ENCODE measurements at regions not wholly inside any gene's neighbourhood (a gene's known extent, or its start where the extent isn't known, plus 50 kb on each side); places are given as distances from the start of the nearest gene placed in this dataset.

- Histone ChIP-seq H3K9me3 (ENCODE audit: severe bottlenecking) (no peaks in the 10 kb centered on the region), H3K4me1 (ENCODE audit: insufficient read depth, poor library complexity, severe bottlenecking) (no peaks in the 10 kb centered on the region), H3K4me3 (ENCODE audit: severe bottlenecking) (no peak overlapping the region), H3K27ac (ENCODE audit: poor library complexity, severe bottlenecking) (no peak overlapping the region), H3K27me3 (ENCODE audit: insufficient read depth, poor library complexity, severe bottlenecking) (no peaks in the 10 kb centered on the region), H3K36me3 (ENCODE audit: low read depth) (no peaks in the 10 kb centered on the region)
- ATAC-seq (ENCODE audit: low read depth), result no peak
- TF ChIP-seq CTCF (IDR thresholded peaks at IDR 0.05; ENCODE audit: poor library complexity, severe bottlenecking), result no peak
- no peak for DNase-seq (ENCODE audit: low spot score)
Measured at GRCh38 chr6:81572020-81572419, 180.5 kb downstream of the TENT5A start.

DNA sequence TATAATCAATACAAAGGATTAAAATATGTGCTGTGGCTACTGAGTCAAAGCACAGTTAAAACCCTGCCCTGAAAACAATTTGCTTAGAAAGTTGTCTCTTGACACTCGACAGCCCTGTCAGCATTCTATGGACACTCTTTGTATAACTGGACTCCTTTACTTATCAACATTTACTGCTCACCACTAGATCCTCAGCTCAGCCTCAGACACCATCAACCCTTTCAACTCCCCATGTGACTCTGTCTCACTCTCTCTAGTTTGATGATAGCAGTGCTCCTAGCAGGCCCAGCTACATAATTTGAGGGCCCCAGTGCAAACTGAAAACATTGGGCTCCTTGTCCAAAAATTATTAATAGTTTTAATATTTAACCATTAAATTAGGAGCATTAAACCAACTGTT, 181.8 kb downstream of the TENT5A start:
- Histone ChIP-seq H3K4me1 (ENCODE audit: insufficient read depth, poor library complexity, severe bottlenecking) (no peaks in the 10 kb centered on the region), H3K36me3 (ENCODE audit: low read depth) (no peaks in the 10 kb centered on the region), H3K27ac (ENCODE audit: poor library complexity, severe bottlenecking) (no peak overlapping the region), H3K9me3 (ENCODE audit: severe bottlenecking) (no peaks in the 10 kb centered on the region), H3K27me3 (ENCODE audit: insufficient read depth, poor library complexity, severe bottlenecking) (no peaks in the 10 kb centered on the region), H3K4me3 (ENCODE audit: severe bottlenecking) (no peak overlapping the region)
- no peak for TF ChIP-seq CTCF (IDR thresholded peaks at IDR 0.05; ENCODE audit: poor library complexity, severe bottlenecking)
- ATAC-seq (ENCODE audit: low read depth) (no peak), DNase-seq (ENCODE audit: low spot score) (no peak)

DNA sequence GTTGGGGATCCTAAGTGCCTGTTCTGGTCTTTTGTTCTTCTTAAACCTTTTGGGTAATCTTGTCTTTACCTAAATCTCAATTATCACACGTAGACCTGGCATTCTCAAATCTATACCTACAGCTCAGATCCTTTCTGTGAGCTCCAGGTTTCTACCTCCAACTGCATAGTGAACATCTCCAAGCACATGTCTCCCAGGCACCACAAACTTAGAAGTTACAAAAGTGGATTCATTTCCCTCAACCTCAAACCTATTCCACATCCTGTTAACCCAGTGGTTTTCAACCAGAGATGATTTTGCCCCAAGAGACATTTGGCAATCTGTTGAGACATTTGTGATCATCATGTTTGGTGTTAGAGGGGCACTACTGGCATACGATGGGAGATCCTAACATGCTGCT, 183.5 kb downstream of the TENT5A start:
- no peaks in the 10 kb centered on the region for H3K9me3 ChIP-seq (ENCODE audit: severe bottlenecking)
- DNase-seq (ENCODE audit: low spot score) (no peak), ATAC-seq (ENCODE audit: low read depth) (no peak)
- no peak overlapping the region for H3K4me3 ChIP-seq (ENCODE audit: severe bottlenecking)
- H3K27ac ChIP-seq (ENCODE audit: poor library complexity, severe bottlenecking), result no peak overlapping the region
- TF ChIP-seq CTCF (IDR thresholded peaks at IDR 0.05; ENCODE audit: poor library complexity, severe bottlenecking), result no peak
- H3K4me1 ChIP-seq (ENCODE audit: insufficient read depth, poor library complexity, severe bottlenecking), result no peaks in the 10 kb centered on the region
- no peaks in the 10 kb centered on the region for H3K27me3 ChIP-seq (ENCODE audit: insufficient read depth, poor library complexity, severe bottlenecking)
- H3K36me3 ChIP-seq (ENCODE audit: low read depth), result no peaks in the 10 kb centered on the region

DNA sequence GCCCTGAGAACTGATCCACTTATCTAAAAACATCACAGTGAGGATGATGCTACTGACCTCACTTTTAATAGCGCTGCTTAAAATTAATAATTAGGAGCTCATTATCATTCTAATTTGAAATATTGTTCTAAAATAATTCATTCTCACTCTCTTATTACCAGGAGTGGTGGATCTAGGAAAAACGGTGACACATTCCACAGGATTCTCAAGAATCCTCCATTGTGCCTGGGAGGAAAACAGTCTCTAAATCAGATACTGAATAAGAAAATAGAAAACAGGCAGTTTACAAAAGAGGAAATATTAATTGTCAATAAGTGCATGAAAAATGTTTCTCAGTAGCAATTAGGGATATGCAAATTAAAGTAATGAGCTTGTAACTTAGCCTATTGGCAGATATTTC, 187.4 kb downstream of the TENT5A start:
- ATAC-seq (ENCODE audit: low read depth) (no peak), DNase-seq (ENCODE audit: low spot score) (no peak)
- no peak for TF ChIP-seq CTCF (IDR thresholded peaks at IDR 0.05; ENCODE audit: poor library complexity, severe bottlenecking)
- no peaks in the 10 kb centered on the region for H3K36me3 ChIP-seq (ENCODE audit: low read depth)
- H3K9me3 ChIP-seq (ENCODE audit: severe bottlenecking), result no peaks in the 10 kb centered on the region
- no peak overlapping the region for H3K4me3 ChIP-seq (ENCODE audit: severe bottlenecking)
- H3K27ac ChIP-seq (ENCODE audit: poor library complexity, severe bottlenecking), result no peak overlapping the region
- H3K27me3 ChIP-seq (ENCODE audit: insufficient read depth, poor library complexity, severe bottlenecking), result no peaks in the 10 kb centered on the region
- H3K4me1 ChIP-seq (ENCODE audit: insufficient read depth, poor library complexity, severe bottlenecking), result no peaks in the 10 kb centered on the region

GRCh38 chr6:81564470-81565068, 187.9 kb downstream of the TENT5A start:
- no peak for TF ChIP-seq CTCF (IDR thresholded peaks at IDR 0.05; ENCODE audit: poor library complexity, severe bottlenecking)
- Histone ChIP-seq H3K27ac (ENCODE audit: poor library complexity, severe bottlenecking) (no peak overlapping the region), H3K9me3 (ENCODE audit: severe bottlenecking) (no peaks in the 10 kb centered on the region), H3K27me3 (ENCODE audit: insufficient read depth, poor library complexity, severe bottlenecking) (no peaks in the 10 kb centered on the region), H3K4me3 (ENCODE audit: severe bottlenecking) (no peak overlapping the region), H3K36me3 (ENCODE audit: low read depth) (no peaks in the 10 kb centered on the region), H3K4me1 (ENCODE audit: insufficient read depth, poor library complexity, severe bottlenecking) (no peaks in the 10 kb centered on the region)
- DNase-seq (ENCODE audit: low spot score) (no peak), ATAC-seq (ENCODE audit: low read depth) (no peak)
